ENCODE measurements at regions not wholly inside any gene's neighbourhood (a gene's known extent, or its start where the extent isn't known, plus 50 kb on each side); places are given as distances from the start of the nearest gene placed in this dataset.
"Not testable (repeated sequence)": the region's sequence is repeated elsewhere in the genome, so short reads cannot be mapped to it uniquely, and the experiment has no call there.

DNA sequence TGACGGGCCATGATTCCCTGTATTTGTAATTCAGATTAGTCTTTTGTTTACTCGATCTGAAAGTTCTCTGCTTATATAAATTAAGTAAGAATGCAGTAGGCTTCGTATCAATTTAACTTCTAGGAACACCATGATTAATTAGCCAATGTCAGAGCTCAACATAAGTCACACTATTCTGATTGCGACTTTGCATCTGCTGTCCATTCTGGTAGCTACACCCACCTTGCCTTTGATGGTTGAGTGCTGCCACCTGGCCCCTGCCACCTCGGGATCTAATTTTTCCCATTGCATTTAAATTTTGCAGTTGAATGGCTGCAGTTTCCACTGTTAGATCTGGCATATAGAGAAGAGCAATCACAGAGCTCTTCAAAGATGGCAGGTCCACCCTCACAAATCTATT lies 140.0 kb downstream of the LTN1 start:
- no peaks in the 10 kb centered on the region for H3K4me1 ChIP-seq (ENCODE audit: control insufficient read depth, low read length)
- H3K9me2 ChIP-seq (replicated peaks; ENCODE audit: control insufficient read depth, low read length) = no peaks in the 10 kb centered on the region
- H3K4me3 ChIP-seq (ENCODE audit: low read length) = no peak overlapping the region
- no peak overlapping the region for H3K4me2 ChIP-seq (ENCODE audit: low read length)
- H4K20me1 ChIP-seq (ENCODE audit: control insufficient read depth, insufficient read depth, low read depth, low read length) = no peaks in the 10 kb centered on the region
- H3K27ac ChIP-seq (ENCODE audit: low read depth, low read length) = no peak overlapping the region
- no peak for TF ChIP-seq EZH2phosphoT487 (IDR thresholded peaks at IDR 0.05; ENCODE audit: borderline replicate concordance, low read length)
- TF ChIP-seq, protein P1, sequence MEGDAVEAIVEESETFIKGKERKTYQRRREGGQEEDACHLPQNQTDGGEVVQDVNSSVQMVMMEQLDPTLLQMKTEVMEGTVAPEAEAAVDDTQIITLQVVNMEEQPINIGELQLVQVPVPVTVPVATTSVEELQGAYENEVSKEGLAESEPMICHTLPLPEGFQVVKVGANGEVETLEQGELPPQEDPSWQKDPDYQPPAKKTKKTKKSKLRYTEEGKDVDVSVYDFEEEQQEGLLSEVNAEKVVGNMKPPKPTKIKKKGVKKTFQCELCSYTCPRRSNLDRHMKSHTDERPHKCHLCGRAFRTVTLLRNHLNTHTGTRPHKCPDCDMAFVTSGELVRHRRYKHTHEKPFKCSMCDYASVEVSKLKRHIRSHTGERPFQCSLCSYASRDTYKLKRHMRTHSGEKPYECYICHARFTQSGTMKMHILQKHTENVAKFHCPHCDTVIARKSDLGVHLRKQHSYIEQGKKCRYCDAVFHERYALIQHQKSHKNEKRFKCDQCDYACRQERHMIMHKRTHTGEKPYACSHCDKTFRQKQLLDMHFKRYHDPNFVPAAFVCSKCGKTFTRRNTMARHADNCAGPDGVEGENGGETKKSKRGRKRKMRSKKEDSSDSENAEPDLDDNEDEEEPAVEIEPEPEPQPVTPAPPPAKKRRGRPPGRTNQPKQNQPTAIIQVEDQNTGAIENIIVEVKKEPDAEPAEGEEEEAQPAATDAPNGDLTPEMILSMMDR (IDR thresholded peaks at IDR 0.05; ENCODE audit: low read depth, low read length, poor library complexity, severe bottlenecking) = no peak
- H3K36me3 ChIP-seq (ENCODE audit: control insufficient read depth, low read length) = no peaks in the 10 kb centered on the region
- H3K9me3 ChIP-seq (ENCODE audit: control insufficient read depth, insufficient read depth, low read length) = no peaks in the 10 kb centered on the region
- no peaks in the 10 kb centered on the region for H3F3A ChIP-seq (ENCODE audit: control insufficient read depth, insufficient read depth)
- H3K79me2 ChIP-seq (ENCODE audit: control insufficient read depth, low read length) = no peaks in the 10 kb centered on the region
- H3K27me3 ChIP-seq (ENCODE audit: control insufficient read depth, low read length) = no peaks in the 10 kb centered on the region

DNA sequence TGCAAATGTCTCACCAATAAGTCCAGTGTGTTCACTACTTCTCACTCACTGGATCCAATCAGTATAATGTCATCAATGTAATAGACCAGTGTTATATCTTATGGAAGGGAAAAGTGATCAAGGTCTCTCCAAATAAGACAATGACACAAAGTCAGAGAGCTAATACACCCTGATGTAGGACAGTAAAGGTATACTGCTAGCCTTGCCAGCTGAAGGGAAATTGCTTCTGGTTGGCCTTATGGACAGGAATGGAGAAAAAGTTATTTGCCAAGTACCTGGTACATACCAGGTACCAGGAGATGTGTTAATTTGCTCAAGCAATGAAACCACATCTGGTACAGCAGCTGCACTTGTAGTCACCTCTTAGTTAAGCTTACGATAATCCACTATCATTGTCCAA lies 141.0 kb downstream of the LTN1 start:
- Histone ChIP-seq H3K4me2 (ENCODE audit: low read length) (no peak overlapping the region), H3K4me3 (ENCODE audit: low read length) (no peak overlapping the region), H3K4me1 (ENCODE audit: control insufficient read depth, low read length) (no peaks in the 10 kb centered on the region), H3K9me3 (ENCODE audit: control insufficient read depth, insufficient read depth, low read length) (no peaks in the 10 kb centered on the region), H3K27ac (ENCODE audit: low read depth, low read length) (no peak overlapping the region), H3K36me3 (ENCODE audit: control insufficient read depth, low read length) (no peaks in the 10 kb centered on the region), H3K9me2 (replicated peaks; ENCODE audit: control insufficient read depth, low read length) (no peaks in the 10 kb centered on the region), H3K27me3 (ENCODE audit: control insufficient read depth, low read length) (no peaks in the 10 kb centered on the region), H3F3A (ENCODE audit: control insufficient read depth, insufficient read depth) (no peaks in the 10 kb centered on the region), H3K79me2 (ENCODE audit: control insufficient read depth, low read length) (no peaks in the 10 kb centered on the region), H4K20me1 (ENCODE audit: control insufficient read depth, insufficient read depth, low read depth, low read length) (no peaks in the 10 kb centered on the region)
- TF ChIP-seq, protein P1 (IDR thresholded peaks at IDR 0.05; ENCODE audit: low read depth, low read length, poor library complexity, severe bottlenecking) = no peak
- no peak for TF ChIP-seq EZH2phosphoT487 (IDR thresholded peaks at IDR 0.05; ENCODE audit: borderline replicate concordance, low read length)

DNA sequence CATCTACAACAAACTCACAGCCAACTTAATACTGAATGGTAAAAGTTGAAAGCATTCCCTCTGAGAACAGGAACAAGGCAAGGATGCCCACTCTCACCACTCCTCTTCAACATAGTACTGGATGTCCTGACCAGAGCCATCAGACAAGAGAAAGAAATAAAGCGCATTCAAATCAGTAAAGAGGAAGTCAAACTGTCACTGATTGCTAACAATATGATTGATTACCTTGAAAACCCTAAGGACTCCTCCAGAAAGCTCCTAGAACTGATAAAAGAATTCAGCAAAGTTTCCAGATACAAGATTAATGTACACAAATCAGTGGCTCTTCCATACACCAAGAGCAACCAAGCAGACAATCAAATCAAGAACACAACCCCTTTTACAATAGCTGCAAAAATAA lies 153.4 kb downstream of the LTN1 start:
- H3K9me3 ChIP-seq (ENCODE audit: control insufficient read depth, insufficient read depth, low read length); H3K4me1 ChIP-seq (ENCODE audit: control insufficient read depth, low read length); H3K4me3 ChIP-seq (ENCODE audit: low read length); H3K4me2 ChIP-seq (ENCODE audit: low read length); H3K36me3 ChIP-seq (ENCODE audit: control insufficient read depth, low read length); H3K9me2 ChIP-seq (replicated peaks; ENCODE audit: control insufficient read depth, low read length); H3F3A ChIP-seq (ENCODE audit: control insufficient read depth, insufficient read depth); H3K27me3 ChIP-seq (ENCODE audit: control insufficient read depth, low read length); H4K20me1 ChIP-seq (ENCODE audit: control insufficient read depth, insufficient read depth, low read depth, low read length); H3K79me2 ChIP-seq (ENCODE audit: control insufficient read depth, low read length); H3K27ac ChIP-seq (ENCODE audit: low read depth, low read length): not testable (repeated sequence)

DNA sequence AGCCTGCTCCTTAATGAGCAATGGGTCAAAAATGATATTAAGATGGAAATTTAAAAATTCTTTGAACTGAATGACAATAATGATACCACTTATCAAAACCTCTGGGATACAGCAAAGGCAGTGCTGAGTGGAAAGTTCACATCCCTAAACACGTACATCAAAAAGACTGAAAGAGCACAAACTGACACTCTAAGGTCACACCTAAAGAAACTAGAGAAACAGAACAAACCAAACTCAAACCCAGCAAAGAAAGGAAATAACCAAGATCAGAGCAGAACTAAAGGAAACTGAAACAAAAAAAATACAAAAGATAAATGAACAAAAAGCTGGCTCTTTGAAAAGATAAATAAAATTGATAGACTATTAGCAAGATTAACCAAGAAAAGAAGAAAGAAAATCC lies 155.3 kb downstream of the LTN1 start:
- not testable (repeated sequence) for H3F3A ChIP-seq (ENCODE audit: control insufficient read depth, insufficient read depth); H3K9me2 ChIP-seq (replicated peaks; ENCODE audit: control insufficient read depth, low read length); H4K20me1 ChIP-seq (ENCODE audit: control insufficient read depth, insufficient read depth, low read depth, low read length); H3K27me3 ChIP-seq (ENCODE audit: control insufficient read depth, low read length); H3K4me2 ChIP-seq (ENCODE audit: low read length); H3K4me3 ChIP-seq (ENCODE audit: low read length); H3K36me3 ChIP-seq (ENCODE audit: control insufficient read depth, low read length); H3K27ac ChIP-seq (ENCODE audit: low read depth, low read length); H3K79me2 ChIP-seq (ENCODE audit: control insufficient read depth, low read length); H3K9me3 ChIP-seq (ENCODE audit: control insufficient read depth, insufficient read depth, low read length); H3K4me1 ChIP-seq (ENCODE audit: control insufficient read depth, low read length)

DNA sequence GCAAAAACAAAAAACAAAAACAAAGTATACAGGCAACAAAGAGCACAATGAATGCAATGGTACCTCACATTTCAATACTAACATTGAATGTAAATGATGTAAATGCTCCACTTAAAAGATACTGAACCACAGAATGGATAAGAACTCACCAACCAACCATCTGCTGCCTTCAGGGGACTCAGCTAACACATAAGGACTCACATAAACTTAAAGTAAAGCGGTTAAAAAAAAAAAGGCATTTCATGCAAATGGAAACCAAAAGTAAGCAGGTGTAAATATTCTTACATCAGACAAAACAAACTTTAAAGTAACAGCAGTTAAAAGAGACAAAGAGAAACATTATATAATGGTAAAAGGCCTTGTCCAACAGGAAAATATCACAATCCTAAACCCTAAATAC lies 156.1 kb downstream of the LTN1 start:
- not testable (repeated sequence) for H3K4me3 ChIP-seq (ENCODE audit: low read length); H3K27ac ChIP-seq (ENCODE audit: low read depth, low read length); H3K4me1 ChIP-seq (ENCODE audit: control insufficient read depth, low read length); H3F3A ChIP-seq (ENCODE audit: control insufficient read depth, insufficient read depth); H3K27me3 ChIP-seq (ENCODE audit: control insufficient read depth, low read length); H3K36me3 ChIP-seq (ENCODE audit: control insufficient read depth, low read length); H3K9me2 ChIP-seq (replicated peaks; ENCODE audit: control insufficient read depth, low read length); H3K4me2 ChIP-seq (ENCODE audit: low read length); H4K20me1 ChIP-seq (ENCODE audit: control insufficient read depth, insufficient read depth, low read depth, low read length); H3K79me2 ChIP-seq (ENCODE audit: control insufficient read depth, low read length); H3K9me3 ChIP-seq (ENCODE audit: control insufficient read depth, insufficient read depth, low read length)
